GM21360 (cell line): ENCODE measurements at regions not wholly inside any gene's neighbourhood (a gene's known extent, or its start where the extent isn't known, plus 50 kb on each side); places are given as distances from the start of the nearest gene placed in this dataset.
"Not testable (repeated sequence)": the region's sequence is repeated elsewhere in the genome, so short reads cannot be mapped to it uniquely, and the experiment has no call there.

Source experiments
- ATAC-seq: cut with Tn5 transposase; IDR thresholded peaks from one replicate; pipeline ENCODE4 v1.9.1; 2021; ENCODE audit warnings: mild to moderate bottlenecking, moderate library complexity; ENCODE audit not compliant: unreplicated experiment

- no peak for ATAC-seq
These were observed 111.3 kb upstream of the INTU start for GRCh38 chr4:127521463-127521862.

GRCh38 chr4:127523369-127523768, 109.4 kb upstream of the INTU start:
- no peak for ATAC-seq

GRCh38 chr4:127525608-127526007, 107.1 kb upstream of the INTU start:
- ATAC-seq, result no peak

- no peak for ATAC-seq
These were observed 104.5 kb upstream of the INTU start for GRCh38 chr4:127528302-127528701.

GRCh38 chr4:127529879-127530278, 102.9 kb upstream of the INTU start:
- not testable (repeated sequence) for ATAC-seq

GRCh38 chr4:127533028-127533700, 99.6 kb upstream of the INTU start:
- no peak for ATAC-seq

GRCh38 chr4:127534041-127534825, 98.5 kb upstream of the INTU start:
- no peak for ATAC-seq

GRCh38 chr4:127538016-127538415, 94.7 kb upstream of the INTU start:
- no peak for ATAC-seq

- no peak for ATAC-seq
These were observed 92.2 kb upstream of the INTU start for GRCh38 chr4:127540497-127541025.

GRCh38 chr4:127545271-127545670, 87.5 kb upstream of the INTU start:
- ATAC-seq, result no peak

- ATAC-seq, result no peak
These were observed 83.5 kb upstream of the INTU start for GRCh38 chr4:127548990-127549925.

GRCh38 chr4:127555106-127555505, 77.7 kb upstream of the INTU start:
- no peak for ATAC-seq

- no peak for ATAC-seq
These were observed 74.7 kb upstream of the INTU start for GRCh38 chr4:127558088-127558487.

- ATAC-seq, result no peak
These were observed 74.0 kb upstream of the INTU start for GRCh38 chr4:127558489-127559407.

GRCh38 chr4:127559981-127560380, 72.8 kb upstream of the INTU start:
- ATAC-seq, result no peak

GRCh38 chr4:127560755-127561154, 72.0 kb upstream of the INTU start:
- ATAC-seq, result no peak

GRCh38 chr4:127574643-127575042, 58.1 kb upstream of the INTU start:
- ATAC-seq, result no peak

GRCh38 chr4:127575888-127576287, 56.9 kb upstream of the INTU start:
- no peak for ATAC-seq

GRCh38 chr4:127578491-127578890, 54.3 kb upstream of the INTU start:
- no peak for ATAC-seq

- no peak for ATAC-seq
These were observed 53.8 kb upstream of the INTU start for GRCh38 chr4:127578967-127579366.
